Kidney (tissue), 13 donors: ENCODE measurements at regions not wholly inside any gene's neighbourhood (a gene's known extent, or its start where the extent isn't known, plus 50 kb on each side); places are given as distances from the start of the nearest gene placed in this dataset.

Experiments
- DNase-seq, 5 donors: peaks; one replicate each; pipeline ENCODE4 v3.0.0-alpha.2; 2013 to 2020
- FAIRE-seq: peaks from 2 replicates; lab custom pipeline; 2012; peaks lifted over from hg19 to GRCh38; lab: Jason Lieb, UNC
- H3K27ac ChIP-seq, 2 donors: one replicate each; pipeline ENCODE4 v1.7.0; 2013; ENCODE audit warnings: low read depth in 2 of 2, low read length in 2 of 2, inconsistent platforms in 1 of 2
- H3K27me3 ChIP-seq: one replicate; pipeline ENCODE4 v1.7.1; 2013; ENCODE audit warnings: low read length, inconsistent platforms; ENCODE audit not compliant: control insufficient read depth, insufficient read depth
- H3K36me3 ChIP-seq, 3 donors: one replicate each; pipeline versions ENCODE4 v1.7.0 to v1.7.1; 2013; ENCODE audit warnings: low read length in 3 of 3, control low read depth in 1 of 3, inconsistent platforms in 1 of 3; ENCODE audit not compliant: insufficient read depth in 3 of 3, control insufficient read depth in 2 of 3
- H3K4me1 ChIP-seq, 3 donors: one replicate each; pipeline versions ENCODE4 v1.7.0 to v1.7.1; 2013; ENCODE audit warnings: low read length in 3 of 3, inconsistent platforms in 1 of 3, low read depth in 1 of 3; ENCODE audit not compliant: control insufficient read depth in 2 of 3, insufficient read depth in 2 of 3
- H3K4me3 ChIP-seq, 3 donors: one replicate each; pipeline versions ENCODE4 v1.7.0 to v1.8.1; 2013; ENCODE audit warnings: low read length in 3 of 3, control low read depth in 1 of 3, inconsistent platforms in 1 of 3
- H3K9ac ChIP-seq, 3 donors: one replicate each; pipeline versions ENCODE4 v1.7.0 to v1.7.1; 2013; ENCODE audit warnings: low read length in 3 of 3, control low read depth in 1 of 3, inconsistent platforms in 1 of 3
- H3K9me3 ChIP-seq, 3 donors: one replicate each; pipeline versions ENCODE4 v1.7.0 to v1.7.1; 2013; ENCODE audit warnings: low read length in 3 of 3, control low read depth in 1 of 3, inconsistent platforms in 1 of 3; ENCODE audit not compliant: control insufficient read depth in 2 of 3, insufficient read depth in 1 of 3
- CTCF ChIP-seq: IDR thresholded peaks from 3 replicates; pipeline ENCODE4 v1.5.1; 2012; ENCODE audit warnings: mild to moderate bottlenecking, moderate library complexity, borderline replicate concordance; ENCODE audit not compliant: insufficient read depth; ENCODE audit errors: extremely low read depth
- intact Hi-C: fragments of 100-400 bp; cut with DNase I; formaldehyde crosslinking; loops from one replicate; pipeline ENCODE4 v1.11.1; 2022
- donor health status: control.
- donor health status: control.
- donor health status: control.
- donor health status: control.
- donor health status: control.
- donor health status: DM: yes; HTN: yes; CAD: no.
- donor health status: Normal renal cell carcinoma (clear cell type).

GRCh38 chr2:107132070-107132469 lies 246.1 kb upstream of the ST6GAL2 start:
- intact Hi-C loops: no loop called here
- no peak for TF ChIP-seq CTCF
- Histone ChIP-seq H3K27ac (no peak overlapping the region), H3K27me3 (no peaks in the 10 kb centered on the region), H3K9me3 (no peaks in the 10 kb centered on the region), H3K4me1 (no peaks in the 10 kb centered on the region), H3K4me3 (peak overlapping the region in 1 of 3 donors; percentile 37), H3K9ac (no peak overlapping the region), H3K36me3 (no peaks in the 10 kb centered on the region)
- FAIRE-seq (no peak), DNase-seq (peak in 2 of 5 donors; percentile 9 to 17)

- DNase-seq (peak in 1 of 5 donors; percentile 1), FAIRE-seq (no peak)
- Histone ChIP-seq H3K27me3 (no peaks in the 10 kb centered on the region), H3K36me3 (no peaks in the 10 kb centered on the region), H3K9ac (no peak overlapping the region), H3K4me1 (no peaks in the 10 kb centered on the region), H3K9me3 (no peaks in the 10 kb centered on the region), H3K27ac (no peak overlapping the region), H3K4me3 (no peak overlapping the region)
- intact Hi-C loops: no loop called here
- no peak for TF ChIP-seq CTCF
Observed at GRCh38 chr2:107132746-107133145, 246.8 kb upstream of the ST6GAL2 start.

- no peak for FAIRE-seq
- intact Hi-C loops: no loop called here
- Histone ChIP-seq H3K9me3 (no peaks in the 10 kb centered on the region), H3K27me3 (no peaks in the 10 kb centered on the region), H3K4me1 (no peaks in the 10 kb centered on the region), H3K36me3 (no peaks in the 10 kb centered on the region), H3K9ac (no peak overlapping the region), H3K27ac (no peak overlapping the region), H3K4me3 (no peak overlapping the region)
- no peak for DNase-seq
- no peak for TF ChIP-seq CTCF
Observed at GRCh38 chr2:107133412-107133811, 247.4 kb upstream of the ST6GAL2 start.

- intact Hi-C loops: no loop called here
- no peaks in the 10 kb centered on the region for H3K27me3 ChIP-seq
- H3K9me3 ChIP-seq: no peaks in the 10 kb centered on the region
- no peak for TF ChIP-seq CTCF
- H3K36me3 ChIP-seq: no peaks in the 10 kb centered on the region
- H3K27ac ChIP-seq: no peak overlapping the region
- DNase-seq: no peak
- H3K9ac ChIP-seq: no peak overlapping the region
- no peak for FAIRE-seq
- H3K4me3 ChIP-seq: no peak overlapping the region
- no peaks in the 10 kb centered on the region for H3K4me1 ChIP-seq
Observed at GRCh38 chr2:107136733-107137132, 250.8 kb upstream of the ST6GAL2 start.
